ENCODE measurements at regions not wholly inside any gene's neighbourhood (a gene's known extent, or its start where the extent isn't known, plus 50 kb on each side); places are given as distances from the start of the nearest gene placed in this dataset.
"Not testable (repeated sequence)": the region's sequence is repeated elsewhere in the genome, so short reads cannot be mapped to it uniquely, and the experiment has no call there.

- no peak for DNase-seq
These were observed 768.6 kb downstream of the ZPLD1 start for GRCh38 chr3:103203441-103203840.

- DNase-seq = no peak
These were observed 775.8 kb downstream of the ZPLD1 start for GRCh38 chr3:103210583-103210982.

- DNase-seq = peak; percentile 55
These were observed 783.3 kb downstream of the ZPLD1 start for GRCh38 chr3:103218146-103218545.

GRCh38 chr3:103218793-103219192 lies 784.0 kb downstream of the ZPLD1 start:
- DNase-seq = no peak

- DNase-seq = no peak
These were observed 792.8 kb downstream of the ZPLD1 start for GRCh38 chr3:103227651-103228050.

GRCh38 chr3:103247459-103247858 lies 812.6 kb downstream of the ZPLD1 start:
- no peak for DNase-seq

GRCh38 chr3:103254827-103255226 lies 820.0 kb downstream of the ZPLD1 start:
- DNase-seq = not testable (repeated sequence)

- no peak for DNase-seq
These were observed 834.5 kb downstream of the ZPLD1 start for GRCh38 chr3:103269287-103269686.

GRCh38 chr3:103271575-103271974 lies 836.8 kb downstream of the ZPLD1 start:
- no peak for DNase-seq

- DNase-seq = peak; percentile 23
These were observed 861.3 kb downstream of the ZPLD1 start for GRCh38 chr3:103295974-103296570.

GRCh38 chr3:103297502-103297901 lies 862.7 kb downstream of the ZPLD1 start:
- not testable (repeated sequence) for DNase-seq

- DNase-seq = no peak
These were observed 871.3 kb downstream of the ZPLD1 start for GRCh38 chr3:103306104-103306503.

- no peak for DNase-seq
These were observed 874.1 kb downstream of the ZPLD1 start for GRCh38 chr3:103308921-103309320.

GRCh38 chr3:103319912-103320311 lies 885.1 kb downstream of the ZPLD1 start:
- DNase-seq = no peak

GRCh38 chr3:103337179-103337845 lies 902.5 kb downstream of the ZPLD1 start:
- DNase-seq = no peak

- no peak for DNase-seq
These were observed 906.3 kb downstream of the ZPLD1 start for GRCh38 chr3:103341078-103341606.

- no peak for DNase-seq
These were observed 907.5 kb downstream of the ZPLD1 start for GRCh38 chr3:103342205-103342731.

- no peak for DNase-seq
These were observed 914.9 kb downstream of the ZPLD1 start for GRCh38 chr3:103349760-103350159.

GRCh38 chr3:103365467-103365866 lies 930.7 kb downstream of the ZPLD1 start:
- no peak for DNase-seq

GRCh38 chr3:103367481-103367880 lies 932.7 kb downstream of the ZPLD1 start:
- DNase-seq = no peak

GRCh38 chr3:103371411-103371810 lies 936.6 kb downstream of the ZPLD1 start:
- DNase-seq = no peak

- DNase-seq = no peak
These were observed 937.2 kb downstream of the ZPLD1 start for GRCh38 chr3:103372031-103372430.

GRCh38 chr3:103380391-103380790 lies 945.6 kb downstream of the ZPLD1 start:
- no peak for DNase-seq
